PFSK-1 (cell line): ENCODE measurements at regions not wholly inside any gene's neighbourhood (a gene's known extent, or its start where the extent isn't known, plus 50 kb on each side); places are given as distances from the start of the nearest gene placed in this dataset.

Experiments used
- FOXP2 ChIP-seq: optimal IDR thresholded peaks from 2 replicates; pipeline ENCODE3; 2011; ENCODE audit warnings: borderline replicate concordance, control low read depth, inconsistent platforms; ENCODE audit not compliant: insufficient read depth; ENCODE audit errors: extremely low read length, extremely low read depth
- POLR2AphosphoS5 ChIP-seq: IDR thresholded peaks from 2 replicates; pipeline ENCODE4 v1.6.1; 2012; ENCODE audit warnings: low read depth, mild to moderate bottlenecking, control low read depth, low read length, moderate library complexity
- SIN3A ChIP-seq: IDR thresholded peaks from 2 replicates; pipeline ENCODE4 v1.6.1; 2012; ENCODE audit warnings: mild to moderate bottlenecking, low read length, moderate library complexity, borderline replicate concordance; ENCODE audit not compliant: insufficient read depth
- TAF1 ChIP-seq: IDR thresholded peaks from 2 replicates; pipeline ENCODE4 v1.6.1; 2012; ENCODE audit warnings: low read length, control low read depth, borderline replicate concordance; ENCODE audit not compliant: insufficient read depth
- TF ChIP-seq, protein P1 (sequence below), 2 experiments: IDR thresholded peaks; 2 replicates each; pipeline versions ENCODE4 v1.6.1 to v1.8.0; 2011 to 2012; ENCODE audit warnings: low read depth in 2 of 2, low read length in 2 of 2, control low read depth in 1 of 2, inconsistent platforms in 1 of 2, mild to moderate bottlenecking in 1 of 2, moderate library complexity in 1 of 2; ENCODE audit not compliant: insufficient read depth in 1 of 2

- no peak for TF ChIP-seq SIN3A
- TF ChIP-seq FOXP2, result peak; percentile 36
- no peak for TF ChIP-seq TAF1
- TF ChIP-seq, protein P1, sequence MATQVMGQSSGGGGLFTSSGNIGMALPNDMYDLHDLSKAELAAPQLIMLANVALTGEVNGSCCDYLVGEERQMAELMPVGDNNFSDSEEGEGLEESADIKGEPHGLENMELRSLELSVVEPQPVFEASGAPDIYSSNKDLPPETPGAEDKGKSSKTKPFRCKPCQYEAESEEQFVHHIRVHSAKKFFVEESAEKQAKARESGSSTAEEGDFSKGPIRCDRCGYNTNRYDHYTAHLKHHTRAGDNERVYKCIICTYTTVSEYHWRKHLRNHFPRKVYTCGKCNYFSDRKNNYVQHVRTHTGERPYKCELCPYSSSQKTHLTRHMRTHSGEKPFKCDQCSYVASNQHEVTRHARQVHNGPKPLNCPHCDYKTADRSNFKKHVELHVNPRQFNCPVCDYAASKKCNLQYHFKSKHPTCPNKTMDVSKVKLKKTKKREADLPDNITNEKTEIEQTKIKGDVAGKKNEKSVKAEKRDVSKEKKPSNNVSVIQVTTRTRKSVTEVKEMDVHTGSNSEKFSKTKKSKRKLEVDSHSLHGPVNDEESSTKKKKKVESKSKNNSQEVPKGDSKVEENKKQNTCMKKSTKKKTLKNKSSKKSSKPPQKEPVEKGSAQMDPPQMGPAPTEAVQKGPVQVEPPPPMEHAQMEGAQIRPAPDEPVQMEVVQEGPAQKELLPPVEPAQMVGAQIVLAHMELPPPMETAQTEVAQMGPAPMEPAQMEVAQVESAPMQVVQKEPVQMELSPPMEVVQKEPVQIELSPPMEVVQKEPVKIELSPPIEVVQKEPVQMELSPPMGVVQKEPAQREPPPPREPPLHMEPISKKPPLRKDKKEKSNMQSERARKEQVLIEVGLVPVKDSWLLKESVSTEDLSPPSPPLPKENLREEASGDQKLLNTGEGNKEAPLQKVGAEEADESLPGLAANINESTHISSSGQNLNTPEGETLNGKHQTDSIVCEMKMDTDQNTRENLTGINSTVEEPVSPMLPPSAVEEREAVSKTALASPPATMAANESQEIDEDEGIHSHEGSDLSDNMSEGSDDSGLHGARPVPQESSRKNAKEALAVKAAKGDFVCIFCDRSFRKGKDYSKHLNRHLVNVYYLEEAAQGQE (IDR thresholded peaks at IDR 0.05; ENCODE audit: insufficient read depth in 1 of 2, low read depth in 2 of 2, low read length in 2 of 2), result no peak
- no peak for TF ChIP-seq POLR2AphosphoS5
Measured at GRCh38 chr5:149429839-149430721, 51.0 kb upstream of the IL17B start.
